Peyer's patch (tissue), 4 donors: ENCODE measurements at regions not wholly inside any gene's neighbourhood (a gene's known extent, or its start where the extent isn't known, plus 50 kb on each side); places are given as distances from the start of the nearest gene placed in this dataset.

Experiments used
- POLR2A ChIP-seq, 2 donors: fragments of 450-650 bp; IDR thresholded peaks; one replicate each; pipeline ENCODE4 v1.5.1; 2017; ENCODE audit warnings: antibody characterized with exemption in 2 of 2, mild to moderate bottlenecking in 2 of 2, moderate library complexity in 2 of 2
- TF ChIP-seq, protein P1 (sequence below), 6 experiments: fragments of 450-650 bp in 4 of 6; fragments of 200-600 bp in 2 of 6; sonication (generic) in 1 of 6; IDR thresholded peaks; one replicate each; pipeline ENCODE4 v1.5.1; 2017 to 2019; ENCODE audit warnings: antibody characterized with exemption in 6 of 6, mild to moderate bottlenecking in 3 of 6, moderate library complexity in 1 of 6

DNA sequence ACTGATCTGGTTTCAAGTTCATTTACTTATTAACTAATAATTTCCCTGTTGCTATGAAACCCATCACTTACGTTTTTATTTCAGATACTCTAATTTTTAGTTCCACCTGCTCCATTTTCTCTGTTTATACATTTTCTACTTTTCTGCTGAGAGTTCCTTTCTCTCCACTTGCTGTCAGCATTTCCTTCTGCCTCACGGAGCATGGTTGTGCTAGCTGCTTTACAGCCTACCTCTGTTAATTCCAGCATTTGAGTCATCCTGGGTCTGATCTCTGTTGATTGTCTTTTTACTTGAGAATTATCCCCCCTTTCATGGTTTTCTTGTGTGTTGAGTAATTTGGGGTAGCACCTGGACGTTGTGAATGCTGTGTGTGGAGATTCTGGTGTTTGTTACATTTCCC, 373.2 kb upstream of the C1orf174 start:
- TF ChIP-seq POLR2A (IDR thresholded peaks at IDR 0.05): no peak
- TF ChIP-seq, protein P1, sequence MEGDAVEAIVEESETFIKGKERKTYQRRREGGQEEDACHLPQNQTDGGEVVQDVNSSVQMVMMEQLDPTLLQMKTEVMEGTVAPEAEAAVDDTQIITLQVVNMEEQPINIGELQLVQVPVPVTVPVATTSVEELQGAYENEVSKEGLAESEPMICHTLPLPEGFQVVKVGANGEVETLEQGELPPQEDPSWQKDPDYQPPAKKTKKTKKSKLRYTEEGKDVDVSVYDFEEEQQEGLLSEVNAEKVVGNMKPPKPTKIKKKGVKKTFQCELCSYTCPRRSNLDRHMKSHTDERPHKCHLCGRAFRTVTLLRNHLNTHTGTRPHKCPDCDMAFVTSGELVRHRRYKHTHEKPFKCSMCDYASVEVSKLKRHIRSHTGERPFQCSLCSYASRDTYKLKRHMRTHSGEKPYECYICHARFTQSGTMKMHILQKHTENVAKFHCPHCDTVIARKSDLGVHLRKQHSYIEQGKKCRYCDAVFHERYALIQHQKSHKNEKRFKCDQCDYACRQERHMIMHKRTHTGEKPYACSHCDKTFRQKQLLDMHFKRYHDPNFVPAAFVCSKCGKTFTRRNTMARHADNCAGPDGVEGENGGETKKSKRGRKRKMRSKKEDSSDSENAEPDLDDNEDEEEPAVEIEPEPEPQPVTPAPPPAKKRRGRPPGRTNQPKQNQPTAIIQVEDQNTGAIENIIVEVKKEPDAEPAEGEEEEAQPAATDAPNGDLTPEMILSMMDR (IDR thresholded peaks at IDR 0.05): no peak
